ENCODE measurements at regions not wholly inside any gene's neighbourhood (a gene's known extent, or its start where the extent isn't known, plus 50 kb on each side); places are given as distances from the start of the nearest gene placed in this dataset.

- Histone ChIP-seq H3K9ac (ENCODE audit: insufficient read depth, low read length) (no peak overlapping the region), H2AFZ (ENCODE audit: low read length) (no peak overlapping the region), H3K4me3 (replicated peaks in 1 of 4; ENCODE audit: control extremely low read depth in 1 of 4, insufficient read depth in 1 of 4, low read depth in 3 of 4, low read length in 4 of 4) (no peak overlapping the region), H3K36me3 (ENCODE audit: control insufficient read depth, insufficient read depth, low read length) (no peaks in the 10 kb centered on the region), H3K27me3 (ENCODE audit: control insufficient read depth, insufficient read depth, low read length) (no peaks in the 10 kb centered on the region), H3K4me2 (ENCODE audit: extremely low read depth, insufficient read depth, low read length) (no peak overlapping the region), H3K27ac (ENCODE audit: insufficient read depth, low read length) (no peak overlapping the region), H3K79me2 (ENCODE audit: control insufficient read depth, insufficient read depth, low read length) (no peaks in the 10 kb centered on the region), H4K20me1 (ENCODE audit: control insufficient read depth, extremely low read depth, insufficient read depth, low read length) (no peaks in the 10 kb centered on the region), H3K4me1 (ENCODE audit: control insufficient read depth, extremely low read depth, insufficient read depth, low read length) (no peaks in the 10 kb centered on the region), H3K9me3 (ENCODE audit: control insufficient read depth, insufficient read depth, low read depth, low read length) (no peaks in the 10 kb centered on the region)
- TF ChIP-seq CTCF (conservative IDR thresholded peaks at IDR 0.05 in 1 of 2, IDR thresholded peaks at IDR 0.05 in 1 of 2; ENCODE audit: low read depth in 1 of 2, low read length in 2 of 2) (no peak), EZH2 (IDR thresholded peaks at IDR 0.05; ENCODE audit: low read length, missing control alignments) (no peak)
- DNase-seq (ENCODE audit: low read depth in 2 of 2): no peak
Measured at GRCh38 chr13:68473834-68474326, 1243.7 kb upstream of the PCDH9 start.

GRCh38 chr13:68467160-68467559 is 1237.0 kb upstream of the PCDH9 start:
- no peaks in the 10 kb centered on the region for H3K27me3 ChIP-seq (ENCODE audit: control insufficient read depth, insufficient read depth, low read length)
- no peaks in the 10 kb centered on the region for H3K79me2 ChIP-seq (ENCODE audit: control insufficient read depth, insufficient read depth, low read length)
- H3K4me1 ChIP-seq (ENCODE audit: control insufficient read depth, extremely low read depth, insufficient read depth, low read length): no peaks in the 10 kb centered on the region
- H3K27ac ChIP-seq (ENCODE audit: insufficient read depth, low read length): no peak overlapping the region
- H2AFZ ChIP-seq (ENCODE audit: low read length): no peak overlapping the region
- no peak overlapping the region for H3K4me2 ChIP-seq (ENCODE audit: extremely low read depth, insufficient read depth, low read length)
- no peaks in the 10 kb centered on the region for H3K9me3 ChIP-seq (ENCODE audit: control insufficient read depth, insufficient read depth, low read depth, low read length)
- no peak for DNase-seq (ENCODE audit: low read depth in 2 of 2)
- no peak for TF ChIP-seq EZH2 (IDR thresholded peaks at IDR 0.05; ENCODE audit: low read length, missing control alignments)
- TF ChIP-seq CTCF (conservative IDR thresholded peaks at IDR 0.05 in 1 of 2, IDR thresholded peaks at IDR 0.05 in 1 of 2; ENCODE audit: low read depth in 1 of 2, low read length in 2 of 2): no peak
- no peak overlapping the region for H3K4me3 ChIP-seq (replicated peaks in 1 of 4; ENCODE audit: control extremely low read depth in 1 of 4, insufficient read depth in 1 of 4, low read depth in 3 of 4, low read length in 4 of 4)
- H4K20me1 ChIP-seq (ENCODE audit: control insufficient read depth, extremely low read depth, insufficient read depth, low read length): no peaks in the 10 kb centered on the region
- no peak overlapping the region for H3K9ac ChIP-seq (ENCODE audit: insufficient read depth, low read length)
- no peaks in the 10 kb centered on the region for H3K36me3 ChIP-seq (ENCODE audit: control insufficient read depth, insufficient read depth, low read length)

- no peak overlapping the region for H3K4me2 ChIP-seq (ENCODE audit: extremely low read depth, insufficient read depth, low read length)
- no peaks in the 10 kb centered on the region for H4K20me1 ChIP-seq (ENCODE audit: control insufficient read depth, extremely low read depth, insufficient read depth, low read length)
- H3K36me3 ChIP-seq (ENCODE audit: control insufficient read depth, insufficient read depth, low read length): no peaks in the 10 kb centered on the region
- no peak overlapping the region for H3K9ac ChIP-seq (ENCODE audit: insufficient read depth, low read length)
- H3K9me3 ChIP-seq (ENCODE audit: control insufficient read depth, insufficient read depth, low read depth, low read length): no peaks in the 10 kb centered on the region
- no peaks in the 10 kb centered on the region for H3K79me2 ChIP-seq (ENCODE audit: control insufficient read depth, insufficient read depth, low read length)
- H3K4me1 ChIP-seq (ENCODE audit: control insufficient read depth, extremely low read depth, insufficient read depth, low read length): no peaks in the 10 kb centered on the region
- H2AFZ ChIP-seq (ENCODE audit: low read length): no peak overlapping the region
- H3K27me3 ChIP-seq (ENCODE audit: control insufficient read depth, insufficient read depth, low read length): no peaks in the 10 kb centered on the region
- TF ChIP-seq EZH2 (IDR thresholded peaks at IDR 0.05; ENCODE audit: low read length, missing control alignments): no peak
- TF ChIP-seq CTCF (conservative IDR thresholded peaks at IDR 0.05 in 1 of 2, IDR thresholded peaks at IDR 0.05 in 1 of 2; ENCODE audit: low read depth in 1 of 2, low read length in 2 of 2): no peak
- no peak overlapping the region for H3K4me3 ChIP-seq (replicated peaks in 1 of 4; ENCODE audit: control extremely low read depth in 1 of 4, insufficient read depth in 1 of 4, low read depth in 3 of 4, low read length in 4 of 4)
- H3K27ac ChIP-seq (ENCODE audit: insufficient read depth, low read length): no peak overlapping the region
- no peak for DNase-seq (ENCODE audit: low read depth in 2 of 2)
Measured at GRCh38 chr13:68440874-68441273, 1210.7 kb upstream of the PCDH9 start.

All from fibroblast of lung (primary cell).